Activated CD4-positive, alpha-beta T cell treated with anti-CD3 and anti-CD28 coated beads for 4 hours (primary cell): ENCODE measurements at regions not wholly inside any gene's neighbourhood (a gene's known extent, or its start where the extent isn't known, plus 50 kb on each side); places are given as distances from the start of the nearest gene placed in this dataset.

Experiments
- DNase-seq, 2 donors: peaks; one replicate each; pipeline ENCODE4 v3.0.0-alpha.2; 2020

- no peak for DNase-seq
Observed at GRCh38 chr18:24741321-24741720, 280.9 kb downstream of the HRH4 start.

- no peak for DNase-seq
Observed at GRCh38 chr18:24741965-24742724, 281.7 kb downstream of the HRH4 start.

GRCh38 chr18:24754583-24755253 is 294.3 kb downstream of the HRH4 start:
- DNase-seq: no peak

GRCh38 chr18:24756385-24756784 is 295.9 kb downstream of the HRH4 start:
- no peak for DNase-seq

GRCh38 chr18:24757134-24757533 is 296.7 kb downstream of the HRH4 start:
- DNase-seq: no peak

- no peak for DNase-seq
Observed at GRCh38 chr18:24761765-24762164, 301.3 kb downstream of the HRH4 start.

GRCh38 chr18:24762511-24762910 is 302.1 kb downstream of the HRH4 start:
- DNase-seq: no peak

GRCh38 chr18:24763765-24764513 is 303.5 kb downstream of the HRH4 start:
- no peak for DNase-seq

- no peak for DNase-seq
Observed at GRCh38 chr18:24764766-24765165, 304.3 kb downstream of the HRH4 start.

GRCh38 chr18:24766376-24766775 is 305.9 kb downstream of the HRH4 start:
- DNase-seq: no peak

- DNase-seq: no peak
Observed at GRCh38 chr18:24770311-24771024, 310.0 kb downstream of the HRH4 start.

GRCh38 chr18:24771300-24771699 is 310.9 kb downstream of the HRH4 start:
- no peak for DNase-seq

GRCh38 chr18:24773101-24773500 is 312.7 kb downstream of the HRH4 start:
- no peak for DNase-seq

- no peak for DNase-seq
Observed at GRCh38 chr18:24776019-24776418, 315.6 kb downstream of the HRH4 start.

- DNase-seq: no peak
Observed at GRCh38 chr18:24778810-24779418, 318.5 kb downstream of the HRH4 start.

- no peak for DNase-seq
Observed at GRCh38 chr18:24782566-24782965, 322.1 kb downstream of the HRH4 start.

GRCh38 chr18:24785019-24785418 is 324.6 kb downstream of the HRH4 start:
- DNase-seq: no peak

GRCh38 chr18:24786027-24786426 is 325.6 kb downstream of the HRH4 start:
- no peak for DNase-seq

- no peak for DNase-seq
Observed at GRCh38 chr18:24790347-24790746, 329.9 kb downstream of the HRH4 start.

- DNase-seq: no peak
Observed at GRCh38 chr18:24791751-24792545, 331.5 kb downstream of the HRH4 start.

- DNase-seq: no peak
Observed at GRCh38 chr18:24793742-24794141, 333.3 kb downstream of the HRH4 start.

- DNase-seq: no peak
Observed at GRCh38 chr18:24795129-24795528, 334.7 kb downstream of the HRH4 start.
